ENCODE measurements at regions not wholly inside any gene's neighbourhood (a gene's known extent, or its start where the extent isn't known, plus 50 kb on each side); places are given as distances from the start of the nearest gene placed in this dataset.
"Not testable (repeated sequence)": the region's sequence is repeated elsewhere in the genome, so short reads cannot be mapped to it uniquely, and the experiment has no call there.

DNA sequence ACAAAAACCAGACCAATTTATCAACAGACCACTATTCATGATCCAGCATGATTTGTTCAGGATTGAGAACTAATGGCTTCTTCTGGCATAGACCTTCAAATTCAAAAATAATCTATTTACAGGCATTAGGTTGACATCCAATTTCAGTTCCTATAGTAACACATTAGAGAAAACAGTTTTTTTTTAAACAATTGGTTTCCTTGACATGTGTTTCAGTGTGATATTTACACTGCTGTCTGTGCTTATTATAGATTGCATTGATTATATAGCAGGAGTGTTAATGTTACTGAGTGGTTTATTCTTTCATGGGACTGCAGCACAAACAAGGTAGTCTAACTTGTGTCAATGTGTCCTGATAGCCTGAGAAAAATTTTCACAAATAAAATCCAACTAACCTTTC lies 579.3 kb downstream of the PLOD2 start:
- intact Hi-C loops (cut with DNase I), result no loop called here

DNA sequence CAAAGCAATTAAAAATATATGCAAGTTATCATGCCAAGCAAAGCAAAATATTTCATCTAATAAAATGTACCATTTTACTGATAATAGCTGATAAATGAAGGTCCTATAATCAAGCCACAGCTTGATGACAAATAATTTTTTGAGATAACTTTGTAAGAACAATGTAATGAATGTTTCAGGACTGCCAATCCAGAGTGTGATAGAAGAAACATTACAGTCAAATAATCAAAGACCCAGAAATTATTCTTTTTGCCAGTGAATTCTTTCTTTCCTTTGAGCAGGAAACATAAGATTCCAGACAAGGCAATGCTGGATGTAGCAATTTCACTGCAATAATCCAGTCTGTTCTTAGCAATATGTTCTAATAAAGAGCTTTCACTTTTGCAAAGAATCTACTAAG lies 556.1 kb downstream of the PLOD2 start:
- intact Hi-C loops (cut with DNase I), result no loop called here
- no peak for DNase-seq (ENCODE audit: low spot score)

More for the DNA sequence above, 579.3 kb downstream of the PLOD2 start:
- no peak for DNase-seq (ENCODE audit: low spot score)

DNA sequence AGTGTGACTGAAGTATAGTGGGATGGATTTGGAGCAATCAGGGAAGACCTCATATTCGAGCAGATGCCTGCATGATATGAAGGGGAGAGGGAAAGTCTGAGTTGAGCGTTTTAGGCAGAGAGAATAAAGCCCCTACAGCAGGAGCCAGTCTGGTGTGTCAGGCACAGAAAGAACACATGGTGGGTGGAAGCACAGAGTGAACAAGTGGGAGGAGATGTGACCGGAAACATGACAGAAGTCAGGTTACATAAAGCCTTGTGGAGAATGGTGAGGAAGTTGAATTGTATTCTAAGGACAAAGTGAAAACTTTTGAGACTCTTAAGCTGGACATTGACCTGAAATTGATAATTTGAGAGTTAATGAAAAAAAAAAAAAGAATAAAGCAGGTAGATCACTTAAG lies 541.0 kb downstream of the PLOD2 start:
- intact Hi-C loops (cut with DNase I), result no loop called here
- no peak for DNase-seq (ENCODE audit: low spot score)

DNA sequence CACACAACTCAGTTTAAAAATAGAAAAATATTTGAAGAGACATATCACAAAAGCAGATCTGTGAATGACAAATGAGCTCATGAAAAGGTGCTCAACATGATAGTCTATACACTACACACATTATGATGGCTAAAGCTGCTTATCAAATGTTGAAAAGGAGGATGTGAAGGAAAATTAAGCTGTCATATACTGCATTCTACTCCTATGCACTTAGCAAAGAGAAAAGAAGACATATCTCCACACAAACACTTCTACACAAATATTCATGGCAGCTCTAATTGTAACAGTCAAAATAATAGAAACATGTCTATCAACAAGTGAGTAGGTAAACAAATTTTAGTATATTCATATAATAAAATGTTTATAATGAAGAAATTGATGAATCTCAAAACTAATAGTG lies 540.5 kb downstream of the PLOD2 start:
- DNase-seq (ENCODE audit: low spot score), result no peak
- intact Hi-C loops (cut with DNase I), result no loop called here

DNA sequence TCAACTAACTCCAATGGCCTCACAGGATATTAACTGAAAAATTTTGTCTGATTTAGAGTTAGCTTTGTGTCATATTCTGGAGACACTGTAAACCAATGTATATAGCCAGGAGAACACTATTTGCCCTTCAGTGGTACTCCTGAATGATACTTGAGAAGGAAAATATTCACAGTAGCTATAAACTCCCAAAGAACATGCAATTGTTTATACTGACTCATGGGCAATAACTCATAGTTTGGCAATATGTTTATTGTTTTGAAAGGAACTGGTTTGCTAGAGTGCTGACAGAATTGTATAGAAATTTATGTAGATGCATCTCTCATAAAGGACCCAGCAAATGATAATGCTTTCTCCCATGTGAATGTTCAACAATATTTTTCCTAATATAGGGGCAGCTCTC lies 537.6 kb downstream of the PLOD2 start:
- intact Hi-C loops (cut with DNase I), result no loop called here
- DNase-seq (ENCODE audit: low spot score), result no peak

DNA sequence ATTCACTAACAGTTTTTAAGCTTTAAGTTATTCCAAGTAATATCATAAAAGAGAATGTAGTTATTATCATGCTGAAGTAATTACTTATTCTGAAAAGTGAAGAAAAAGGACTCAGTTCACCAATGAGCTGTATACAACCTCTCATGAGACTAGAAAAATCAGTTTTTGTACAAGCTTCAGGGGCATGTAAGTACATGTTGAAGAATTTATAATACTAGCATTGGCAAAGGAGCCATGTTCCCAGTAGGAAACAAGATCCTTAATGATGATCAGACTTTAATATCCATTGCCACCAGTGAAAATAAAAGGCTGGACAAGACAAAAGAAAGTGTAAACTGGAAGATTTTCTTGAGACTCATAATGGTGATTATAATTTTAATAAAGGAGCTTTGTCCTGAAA lies 532.8 kb downstream of the PLOD2 start:
- no peak for DNase-seq (ENCODE audit: low spot score)
- intact Hi-C loops (cut with DNase I), result no loop called here

DNA sequence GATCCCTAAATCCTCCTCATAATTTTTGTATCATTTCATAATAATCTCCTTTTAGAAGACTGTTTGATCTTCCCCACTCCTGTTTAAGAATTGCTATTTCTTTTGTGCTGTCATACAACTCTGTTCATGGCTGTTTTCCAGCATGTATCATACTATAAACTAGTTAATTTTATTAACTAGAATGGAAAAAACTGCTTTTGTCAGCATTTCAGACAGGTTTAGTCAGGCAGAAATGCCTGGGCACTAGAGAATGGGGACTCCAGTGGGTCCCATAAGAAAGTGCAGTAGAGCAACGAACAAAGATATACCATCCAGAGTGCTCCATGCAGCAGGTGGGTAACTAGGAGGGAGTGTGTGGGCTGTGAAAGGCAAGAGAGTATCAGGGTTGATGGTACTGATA lies 523.9 kb downstream of the PLOD2 start:
- intact Hi-C loops (cut with DNase I), result loop anchor here (5.0 kb wide), 1 partner anchor 105 kb away; no protein-coding TSS in a partner anchor
- no peak for DNase-seq (ENCODE audit: low spot score)

DNA sequence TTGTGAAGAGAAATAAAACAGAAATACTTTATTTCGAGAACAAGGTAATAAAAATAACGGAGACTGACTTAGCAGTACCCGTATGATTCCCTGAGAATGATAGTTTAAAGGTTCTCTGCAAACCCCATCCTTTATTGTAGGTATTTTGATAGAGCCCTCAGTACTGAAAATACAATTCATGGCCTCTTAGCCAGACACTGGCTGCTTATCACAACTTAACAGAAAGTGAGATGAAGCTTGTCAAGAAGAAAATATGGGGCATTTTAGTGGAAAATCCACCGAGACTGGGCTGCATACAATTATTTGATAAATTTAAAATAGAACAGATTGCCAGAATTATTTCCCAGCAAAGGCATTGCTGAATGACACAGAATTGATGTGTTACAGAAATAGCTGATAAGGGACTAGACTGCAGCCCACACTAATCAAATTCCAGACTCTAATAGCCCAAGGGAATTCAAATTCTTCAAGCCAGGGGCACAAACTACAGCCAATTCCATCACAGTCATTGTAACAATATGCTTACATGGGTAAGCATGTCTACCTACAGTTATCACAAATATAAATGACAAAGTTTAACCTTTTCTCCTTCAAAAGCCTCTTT lies 521.9 kb downstream of the PLOD2 start:
- DNase-seq (ENCODE audit: low spot score), result no peak
- intact Hi-C loops (cut with DNase I), result loop anchor here (5.0 kb wide), 1 partner anchor 107 kb away; no protein-coding TSS in a partner anchor

DNA sequence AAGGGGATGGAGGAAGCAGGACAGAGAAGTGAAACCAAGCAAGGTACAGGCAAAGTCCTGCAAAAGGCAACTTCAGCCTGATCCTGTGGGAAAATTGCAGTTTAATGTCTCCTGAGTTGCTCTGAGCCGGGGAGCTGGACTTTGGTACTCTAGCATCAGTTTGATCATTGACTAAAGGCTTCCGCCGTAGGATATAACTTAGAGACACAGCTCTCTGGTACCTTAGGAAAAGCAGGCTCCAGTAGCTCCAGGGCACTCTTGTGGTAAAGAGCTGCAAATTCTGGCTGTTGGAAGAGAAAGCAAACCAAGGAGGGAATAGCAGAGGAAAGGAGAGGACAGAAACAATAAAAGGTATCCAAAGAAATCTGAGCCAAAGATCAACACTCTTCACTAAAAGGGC lies 521.1 kb downstream of the PLOD2 start:
- no peak for DNase-seq (ENCODE audit: low spot score)
- intact Hi-C loops (cut with DNase I), result loop anchor here (5.0 kb wide), 1 partner anchor 108 kb away; no protein-coding TSS in a partner anchor

DNA sequence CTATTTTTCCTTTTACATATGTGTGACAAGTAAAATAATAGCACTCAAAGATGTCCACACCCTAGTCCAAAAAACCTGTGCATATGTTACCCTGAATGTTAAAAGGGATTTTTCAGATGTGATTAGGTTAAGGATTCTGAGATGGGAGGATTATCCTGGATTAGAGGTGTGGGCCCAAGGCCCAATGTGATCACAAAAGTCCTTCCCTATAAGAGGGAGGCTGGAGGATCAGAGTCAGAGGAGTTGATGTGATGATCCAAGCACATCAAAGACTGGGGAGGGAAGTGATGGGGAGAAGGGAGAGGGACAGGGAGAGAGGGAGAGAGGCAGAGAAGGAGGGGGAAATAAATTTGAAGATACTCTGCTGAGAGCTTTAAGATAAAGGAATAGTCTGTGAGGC lies 512.6 kb downstream of the PLOD2 start:
- DNase-seq (ENCODE audit: low spot score), result no peak
- intact Hi-C loops (cut with DNase I), result no loop called here

DNA sequence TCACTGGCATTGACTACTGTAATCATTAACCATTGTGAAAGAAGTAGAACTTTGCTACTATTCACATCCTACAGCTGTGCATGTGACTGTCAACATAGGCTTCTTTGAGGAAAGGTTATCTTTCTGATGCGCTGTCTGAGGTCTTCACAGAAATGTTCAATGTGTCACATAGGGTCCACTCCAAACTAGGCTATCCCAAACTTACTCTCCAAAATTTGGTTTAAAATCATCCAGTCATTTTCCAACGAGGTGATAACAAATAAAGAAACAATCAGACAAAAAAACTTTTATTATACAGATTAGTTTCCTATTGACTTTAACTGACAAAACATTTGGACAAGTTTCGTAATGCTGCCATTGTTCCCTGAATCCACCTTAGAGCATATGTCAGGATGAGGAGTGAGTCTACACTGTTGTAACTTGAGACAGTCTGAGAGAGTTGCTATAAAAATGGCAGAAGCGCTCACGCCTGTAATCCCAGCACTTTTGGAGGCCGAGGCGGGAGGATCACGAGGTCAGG lies 511.6 kb downstream of the PLOD2 start:
- intact Hi-C loops (cut with DNase I), result no loop called here
- DNase-seq (ENCODE audit: low spot score), result no peak

DNA sequence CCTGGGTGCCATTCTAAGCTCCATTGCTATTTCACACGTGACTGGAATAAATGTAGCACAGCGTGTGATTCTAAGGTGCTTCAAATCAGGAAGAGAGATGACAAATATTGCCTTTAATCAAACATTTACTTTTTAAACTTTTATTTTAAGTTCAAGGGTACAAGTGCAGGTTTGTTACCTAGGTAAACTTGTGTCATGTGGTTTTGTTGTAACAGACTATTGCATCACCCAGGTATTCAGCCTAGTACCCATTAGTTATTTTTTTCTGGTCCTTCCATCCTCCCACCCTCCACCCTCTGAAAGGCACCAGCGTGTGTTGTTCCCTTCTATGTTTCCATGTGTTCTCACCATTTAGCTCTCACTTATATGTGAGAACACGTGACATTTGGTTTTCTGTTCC lies 510.8 kb downstream of the PLOD2 start:
- intact Hi-C loops (cut with DNase I), result no loop called here
- DNase-seq (ENCODE audit: low spot score), result no peak

DNA sequence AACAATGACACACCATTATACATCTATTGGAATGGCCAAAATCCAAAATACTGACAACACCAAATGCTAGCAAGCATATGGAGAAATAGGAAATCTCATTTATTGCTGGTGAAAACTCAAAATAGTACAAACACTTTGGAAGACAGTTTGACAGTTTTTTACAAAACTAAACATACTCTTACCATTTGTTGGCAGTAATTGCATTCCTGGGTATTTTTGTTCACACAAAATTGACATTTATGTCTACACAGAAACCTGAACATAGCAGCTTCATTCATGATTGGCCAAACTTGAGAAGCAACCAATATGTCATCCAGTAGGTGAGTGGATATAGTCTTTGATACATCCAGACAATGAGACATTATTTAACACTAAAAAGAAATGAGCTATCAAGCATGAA lies 489.9 kb downstream of the PLOD2 start:
- DNase-seq (ENCODE audit: low spot score), result no peak
- intact Hi-C loops (cut with DNase I), result no loop called here

DNA sequence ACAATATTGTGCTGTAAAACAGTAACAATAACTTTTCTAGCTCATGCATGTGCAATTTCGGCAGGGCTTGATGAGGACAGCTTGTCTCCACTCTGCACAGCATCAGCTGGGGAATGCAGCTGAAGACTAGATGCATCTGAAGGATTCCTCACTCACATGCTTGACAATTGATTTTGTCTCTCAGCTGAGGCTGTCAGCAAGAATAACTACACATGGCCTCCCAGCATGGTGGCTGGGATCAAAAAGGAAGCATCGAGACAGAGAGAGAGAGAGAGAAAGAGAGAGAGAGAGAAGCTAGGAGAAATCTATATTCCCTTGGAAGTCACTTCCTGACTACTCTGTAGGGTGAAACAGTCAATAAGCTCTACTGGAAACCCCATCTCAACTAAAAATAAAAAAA lies 487.1 kb downstream of the PLOD2 start:
- DNase-seq (ENCODE audit: low spot score), result no peak
- intact Hi-C loops (cut with DNase I), result no loop called here

DNA sequence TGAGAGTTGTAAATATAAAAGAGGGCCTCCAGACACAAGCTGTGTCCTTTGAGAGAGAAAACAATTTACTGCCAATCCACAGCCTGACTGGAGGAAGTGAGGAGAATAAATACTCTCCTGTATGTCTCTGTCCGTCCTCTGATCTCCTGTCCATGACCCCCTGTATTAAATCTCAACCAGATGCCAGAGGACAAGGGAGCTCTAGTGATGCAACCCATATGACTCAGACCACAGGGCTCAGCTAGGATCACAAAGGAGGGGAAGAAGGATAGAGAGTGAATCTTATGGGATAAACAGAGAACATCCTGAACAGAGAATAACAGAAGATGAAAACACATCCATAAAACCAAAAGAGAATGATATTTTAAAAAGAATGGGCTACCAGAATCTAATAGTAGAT lies 482.6 kb downstream of the PLOD2 start:
- DNase-seq (ENCODE audit: low spot score), result no peak

DNA sequence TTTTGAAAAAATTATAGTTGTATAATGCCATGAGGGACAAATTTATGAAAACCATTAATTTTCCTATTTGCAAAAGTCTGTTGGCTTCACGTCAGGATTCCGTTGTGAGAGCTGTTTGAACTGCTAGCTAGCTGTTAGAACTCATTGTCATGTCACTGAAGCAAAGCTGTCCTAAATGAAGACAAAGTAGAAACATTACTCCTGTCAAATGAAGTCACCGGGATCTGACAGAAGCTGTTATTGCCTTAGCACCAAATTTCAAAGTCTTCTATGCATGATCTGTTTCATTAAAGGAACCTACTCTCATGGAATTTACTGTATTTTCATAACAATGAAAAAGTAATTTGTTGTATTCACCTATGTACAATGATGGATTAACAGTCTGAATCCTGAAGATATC lies 479.8 kb downstream of the PLOD2 start:
- intact Hi-C loops (cut with DNase I), result no loop called here
- no peak for DNase-seq (ENCODE audit: low spot score)

More for the DNA sequence above, 482.6 kb downstream of the PLOD2 start:
- intact Hi-C loops (cut with DNase I), result no loop called here

DNA sequence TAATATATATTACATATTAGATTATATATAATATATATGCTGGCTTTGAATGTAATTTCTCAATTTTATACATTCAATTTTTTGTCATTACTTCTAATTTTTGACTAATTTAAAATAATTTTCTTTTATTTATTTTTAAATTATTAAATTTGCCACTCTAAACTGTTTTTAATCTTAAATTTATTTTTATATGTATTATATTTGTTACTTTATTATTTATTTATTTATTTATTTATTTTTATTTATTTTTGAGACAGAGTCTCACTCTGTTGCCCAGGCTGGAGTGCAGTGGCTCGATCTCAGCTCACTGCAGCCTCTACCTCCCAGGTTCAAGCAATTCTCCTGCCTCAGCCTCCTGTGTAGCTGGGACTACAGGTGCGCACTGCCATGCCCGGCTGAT lies 473.0 kb downstream of the PLOD2 start:
- DNase-seq (ENCODE audit: low spot score); intact Hi-C loops (cut with DNase I): not testable (repeated sequence)

DNA sequence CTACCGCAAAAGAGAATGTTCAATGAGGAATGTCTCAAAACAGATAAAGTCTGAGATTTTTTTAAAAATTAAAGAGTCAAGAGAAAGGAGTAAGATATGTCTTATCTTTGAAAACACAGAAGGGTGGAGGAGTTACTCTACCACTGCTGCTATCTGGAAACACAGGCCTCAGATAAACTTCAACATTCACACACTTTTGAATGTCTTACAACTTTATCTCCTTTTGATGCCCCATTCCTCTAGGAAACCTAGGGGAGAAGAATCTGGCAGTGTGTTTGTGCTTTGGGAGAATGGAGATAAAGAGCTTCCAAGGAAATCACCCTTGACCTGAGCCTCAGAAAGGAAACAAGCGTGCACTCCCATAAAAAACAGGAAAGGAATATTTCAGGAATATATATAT lies 468.2 kb downstream of the PLOD2 start:
- DNase-seq (ENCODE audit: low spot score), result no peak
- intact Hi-C loops (cut with DNase I), result no loop called here

DNA sequence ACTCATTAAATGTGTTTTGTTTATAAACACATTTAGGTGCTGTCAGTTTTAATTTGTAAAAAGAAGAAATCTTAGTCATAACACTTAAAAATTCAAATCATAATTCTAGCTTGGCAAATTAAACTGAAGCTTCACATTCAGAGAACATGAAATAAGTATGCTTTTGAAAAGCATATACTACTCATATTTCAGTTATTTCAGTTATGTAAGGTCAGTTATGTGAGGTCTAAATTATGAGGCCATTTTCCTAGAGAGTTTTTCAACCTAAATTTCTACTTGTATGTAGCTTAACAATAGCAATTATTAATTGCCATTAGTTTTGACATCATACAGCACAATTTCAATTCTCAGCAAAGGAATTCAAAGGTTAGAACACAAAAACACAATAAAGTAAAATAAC lies 465.0 kb downstream of the PLOD2 start:
- intact Hi-C loops (cut with DNase I), result no loop called here
- no peak for DNase-seq (ENCODE audit: low spot score)

DNA sequence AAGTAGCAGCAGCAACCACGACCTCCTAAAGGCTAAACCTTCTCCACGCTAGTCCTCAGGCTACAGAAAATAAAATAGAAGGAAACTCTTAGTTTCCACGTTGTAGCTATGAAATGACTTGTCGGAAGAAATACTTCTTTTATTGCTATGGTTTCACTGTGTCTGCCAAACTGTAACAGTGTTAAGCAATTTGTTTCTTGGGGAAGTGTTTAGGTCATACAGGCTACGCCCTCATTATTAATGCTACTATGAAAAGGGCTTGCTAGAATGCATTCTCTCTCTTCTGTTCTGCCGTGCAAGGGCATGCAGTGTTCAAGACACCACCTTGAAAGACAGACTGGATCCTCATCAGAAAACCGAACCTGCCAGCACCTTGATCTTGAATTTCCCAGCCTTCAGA lies 462.7 kb downstream of the PLOD2 start:
- no peak for DNase-seq (ENCODE audit: low spot score)
- intact Hi-C loops (cut with DNase I), result no loop called here

DNA sequence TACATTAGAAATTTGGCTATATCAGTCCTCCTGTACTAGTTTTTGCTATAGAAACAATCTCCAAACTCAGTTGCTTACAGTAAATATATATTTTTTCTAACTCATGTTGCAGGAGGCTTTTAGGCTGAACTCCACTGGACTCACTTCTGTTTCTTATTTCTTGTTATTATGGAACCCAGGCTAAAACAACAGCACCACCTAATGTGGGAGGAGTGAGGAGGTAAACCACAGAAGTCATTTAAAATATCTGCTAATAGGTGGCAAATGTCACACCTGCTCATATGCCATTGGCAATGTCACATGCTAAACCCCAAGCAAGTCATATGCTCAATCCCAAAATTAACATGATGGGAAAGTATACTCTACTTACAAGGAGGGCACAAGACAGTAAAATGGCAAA lies 462.2 kb downstream of the PLOD2 start:
- no peak for DNase-seq (ENCODE audit: low spot score)
- intact Hi-C loops (cut with DNase I), result no loop called here

DNA sequence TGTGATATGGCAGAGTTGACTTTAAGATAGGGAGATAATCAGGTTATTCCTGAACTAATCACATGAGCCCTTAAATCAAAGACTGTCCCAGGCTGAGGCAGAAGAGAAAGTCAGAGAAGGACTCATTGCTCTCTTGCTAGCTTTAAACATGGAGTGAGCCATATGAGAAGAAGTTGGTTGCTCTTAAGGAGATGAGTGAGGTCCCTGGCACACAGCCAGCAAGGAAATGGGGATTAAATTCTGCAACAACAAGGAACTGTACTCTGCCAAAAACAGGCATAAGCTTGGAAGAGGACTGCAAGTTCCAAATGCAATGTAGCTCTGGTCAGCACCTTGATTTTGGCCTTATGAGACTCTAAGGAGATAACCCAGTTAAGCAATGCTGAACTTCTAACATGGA lies 457.0 kb downstream of the PLOD2 start:
- intact Hi-C loops (cut with DNase I), result no loop called here
- no peak for DNase-seq (ENCODE audit: low spot score)

All from cardiac septum (tissue), 1 donor.